CD4-positive, alpha-beta T cell (primary cell): ENCODE measurements at regions not wholly inside any gene's neighbourhood (a gene's known extent, or its start where the extent isn't known, plus 50 kb on each side); places are given as distances from the start of the nearest gene placed in this dataset.

Source experiments
- ATAC-seq: fragments of 200-7000 bp; cut with Tn5 transposase; one replicate; pipeline ENCODE4 v1.10.0; 2022; ENCODE audit warnings: mild to moderate bottlenecking; ENCODE audit not compliant: poor library complexity
- CTCF ChIA-PET: fragments of 350-600 bp; sonication (Branson Sonifier 250); formaldehyde crosslinking; loops from one replicate; lab custom pipeline; 2021; ENCODE audit warnings: antibody characterized with exemption, inconsistent platforms; lab: Charles Lee
- POLR2A ChIA-PET: fragments of 350-600 bp; sonication (Branson Sonifier 250); formaldehyde crosslinking; loops from one replicate; lab custom pipeline; 2021; ENCODE audit warnings: antibody characterized with exemption, inconsistent platforms; lab: Charles Lee
- DNase-seq, 14 experiments: peaks; one replicate each; pipeline ENCODE4 v3.0.0-alpha.2; 2013 to 2020; ENCODE audit warnings: mixed read lengths in 2 of 14
- H3K27ac ChIP-seq, 2 donors: one replicate each; pipeline versions ENCODE4 v1.5.1 to v1.7.0; 2013; ENCODE audit warnings: low read length in 2 of 2, low read depth in 1 of 2, mild to moderate bottlenecking in 1 of 2
- H3K27me3 ChIP-seq, 2 experiments: 1 replicate in 1 of 2; 2 replicates in 1 of 2; pipeline versions ENCODE4 v1.6.1 to v1.7.0; 2013; ENCODE audit warnings: low read length in 2 of 2, control low read depth in 1 of 2, mild to moderate bottlenecking in 1 of 2, moderate library complexity in 1 of 2; ENCODE audit not compliant: insufficient read depth in 2 of 2, control insufficient read depth in 1 of 2
- H3K36me3 ChIP-seq: one replicate; pipeline ENCODE4 v1.6.1; 2013; ENCODE audit warnings: low read length, control low read depth; ENCODE audit not compliant: insufficient read depth
- H3K4me1 ChIP-seq: one replicate; pipeline ENCODE4 v1.6.1; 2013; ENCODE audit warnings: low read length, control low read depth; ENCODE audit not compliant: insufficient read depth
- H3K4me3 ChIP-seq: one replicate; pipeline ENCODE4 v1.5.1; 2013; ENCODE audit warnings: mild to moderate bottlenecking, low read length, moderate library complexity
- H3K9me3 ChIP-seq, 2 experiments: 1 replicate in 1 of 2; 2 replicates in 1 of 2; pipeline versions ENCODE4 v1.6.1 to v1.7.0; 2013; ENCODE audit warnings: low read length in 2 of 2, mild to moderate bottlenecking in 2 of 2, control low read depth in 1 of 2, moderate library complexity in 1 of 2; ENCODE audit not compliant: control insufficient read depth in 1 of 2, insufficient read depth in 1 of 2
- H3K27ac Mint-ChIP-seq: one replicate; pipeline ENCODE4 v1.8.0; 2020; ENCODE audit warnings: mixed read lengths
- H3K27me3 Mint-ChIP-seq: one replicate; pipeline ENCODE4 v1.8.0; 2021; ENCODE audit warnings: mixed read lengths
- H3K36me3 Mint-ChIP-seq: one replicate; pipeline ENCODE4 v1.8.0; 2021; ENCODE audit warnings: low read depth, mixed read lengths
- H3K4me1 Mint-ChIP-seq: one replicate; pipeline ENCODE4 v1.8.0; 2021; ENCODE audit warnings: low read depth, mixed read lengths
- H3K4me3 Mint-ChIP-seq: one replicate; pipeline ENCODE4 v1.8.0; 2020; ENCODE audit warnings: mild to moderate bottlenecking, mixed read lengths
- H3K9me3 Mint-ChIP-seq: one replicate; pipeline ENCODE4 v1.8.0; 2020; ENCODE audit warnings: mixed read lengths
- intact Hi-C, 2 experiments: fragments of 100-400 bp; cut with DNase I in 1 of 2; cut with micrococcal nuclease in 1 of 2; formaldehyde crosslinking; loops; one replicate each; pipeline versions ENCODE4 v1.15.1 to v1.9.0; 2023 to 2025; cut with DNase I, micrococcal nuclease
- TF ChIP-seq, protein P1 (sequence below): fragments of 200-600 bp; IDR thresholded peaks from one replicate; pipeline ENCODE4 v1.8.0; 2022; ENCODE audit warnings: antibody characterized with exemption, mild to moderate bottlenecking

DNA sequence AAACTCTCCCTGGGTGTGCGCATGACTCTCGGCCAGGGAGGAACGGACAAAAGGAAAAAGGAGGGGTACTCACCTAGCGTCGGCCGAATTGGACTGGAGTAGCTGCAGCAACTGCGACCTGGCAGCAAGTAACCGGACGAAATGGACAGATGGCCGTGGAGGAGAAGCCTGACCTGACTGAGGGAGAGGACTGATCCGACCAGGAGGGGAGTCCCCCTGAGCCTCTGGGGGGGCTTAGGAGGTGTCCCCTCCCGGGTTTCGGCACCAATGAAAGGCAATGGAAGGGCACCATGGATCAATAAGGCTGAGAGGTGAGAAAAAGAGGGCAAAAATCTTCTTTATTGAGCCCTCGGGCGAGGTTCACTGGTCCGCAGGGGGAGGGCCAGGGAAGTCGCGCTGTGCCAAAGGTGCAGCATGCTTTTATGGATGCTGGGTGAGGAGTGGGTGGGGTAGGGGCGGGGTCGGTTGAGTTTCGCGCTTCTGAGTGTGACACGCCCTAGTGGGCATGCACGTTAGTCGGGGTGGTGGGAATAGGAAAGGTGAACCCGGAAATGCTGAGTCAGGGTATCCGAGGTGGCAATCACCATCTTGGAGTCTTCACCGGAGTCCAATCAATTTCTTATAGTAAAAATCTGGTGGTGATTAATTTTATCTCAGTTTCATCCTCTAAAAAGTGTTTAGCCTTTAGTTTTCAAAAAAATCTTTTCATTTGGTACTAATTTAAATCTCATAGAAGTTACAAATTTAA, 638.5 kb upstream of the DPP6 start:
- Mint-ChIP-seq H3K27ac (no peak overlapping the region), H3K9me3 (peaks cover 19% of the 10 kb centered on the region), H3K36me3 (no peaks in the 10 kb centered on the region), H3K4me3 (no peak overlapping the region), H3K4me1 (no peaks in the 10 kb centered on the region), H3K27me3 (no peaks in the 10 kb centered on the region)
- Histone ChIP-seq H3K4me3 (no peak overlapping the region), H3K27me3 (no peaks in the 10 kb centered on the region), H3K36me3 (no peaks in the 10 kb centered on the region), H3K27ac (no peak overlapping the region), H3K4me1 (no peaks in the 10 kb centered on the region), H3K9me3 (peaks cover 0 to 29% of the 10 kb centered on the region in 2 experiments)
- TF ChIP-seq, protein P1, sequence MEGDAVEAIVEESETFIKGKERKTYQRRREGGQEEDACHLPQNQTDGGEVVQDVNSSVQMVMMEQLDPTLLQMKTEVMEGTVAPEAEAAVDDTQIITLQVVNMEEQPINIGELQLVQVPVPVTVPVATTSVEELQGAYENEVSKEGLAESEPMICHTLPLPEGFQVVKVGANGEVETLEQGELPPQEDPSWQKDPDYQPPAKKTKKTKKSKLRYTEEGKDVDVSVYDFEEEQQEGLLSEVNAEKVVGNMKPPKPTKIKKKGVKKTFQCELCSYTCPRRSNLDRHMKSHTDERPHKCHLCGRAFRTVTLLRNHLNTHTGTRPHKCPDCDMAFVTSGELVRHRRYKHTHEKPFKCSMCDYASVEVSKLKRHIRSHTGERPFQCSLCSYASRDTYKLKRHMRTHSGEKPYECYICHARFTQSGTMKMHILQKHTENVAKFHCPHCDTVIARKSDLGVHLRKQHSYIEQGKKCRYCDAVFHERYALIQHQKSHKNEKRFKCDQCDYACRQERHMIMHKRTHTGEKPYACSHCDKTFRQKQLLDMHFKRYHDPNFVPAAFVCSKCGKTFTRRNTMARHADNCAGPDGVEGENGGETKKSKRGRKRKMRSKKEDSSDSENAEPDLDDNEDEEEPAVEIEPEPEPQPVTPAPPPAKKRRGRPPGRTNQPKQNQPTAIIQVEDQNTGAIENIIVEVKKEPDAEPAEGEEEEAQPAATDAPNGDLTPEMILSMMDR = no peak
- POLR2A ChIA-PET = no interaction called here
- ATAC-seq = no peak
- intact Hi-C loops = no loop called here
- no peak for DNase-seq
- CTCF ChIA-PET = no interaction called here

DNA sequence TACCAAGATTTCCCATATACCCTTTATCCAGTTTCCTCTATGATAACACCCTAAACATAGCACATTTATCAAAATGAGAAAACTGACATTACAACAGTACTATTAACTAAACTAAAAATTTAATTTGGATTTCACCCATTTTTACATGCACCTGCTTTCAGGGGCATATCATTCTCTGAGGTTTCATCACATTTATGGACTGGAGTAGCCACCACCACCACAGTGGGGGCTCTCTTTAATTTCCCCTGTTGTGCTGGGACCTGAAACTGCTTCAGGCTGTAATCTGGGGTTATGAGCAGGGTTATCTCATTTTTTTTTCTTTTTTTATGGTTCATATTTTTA, 637.9 kb upstream of the DPP6 start:
- ChIA-PET CTCF (no interaction called here), POLR2A (no interaction called here)
- no peaks in the 10 kb centered on the region for H3K27me3 ChIP-seq
- intact Hi-C loops = no loop called here
- H3K36me3 ChIP-seq = no peaks in the 10 kb centered on the region
- Mint-ChIP-seq H3K4me3 (no peak overlapping the region), H3K27me3 (no peaks in the 10 kb centered on the region), H3K27ac (no peak overlapping the region), H3K36me3 (no peaks in the 10 kb centered on the region), H3K4me1 (no peaks in the 10 kb centered on the region), H3K9me3 (peaks cover 19% of the 10 kb centered on the region)
- H3K9me3 ChIP-seq = peaks cover 0 to 29% of the 10 kb centered on the region in 2 experiments
- H3K4me1 ChIP-seq = no peaks in the 10 kb centered on the region
- DNase-seq = no peak
- no peak for ATAC-seq
- no peak overlapping the region for H3K4me3 ChIP-seq
- no peak overlapping the region for H3K27ac ChIP-seq
- TF ChIP-seq, protein P1 = no peak

DNA sequence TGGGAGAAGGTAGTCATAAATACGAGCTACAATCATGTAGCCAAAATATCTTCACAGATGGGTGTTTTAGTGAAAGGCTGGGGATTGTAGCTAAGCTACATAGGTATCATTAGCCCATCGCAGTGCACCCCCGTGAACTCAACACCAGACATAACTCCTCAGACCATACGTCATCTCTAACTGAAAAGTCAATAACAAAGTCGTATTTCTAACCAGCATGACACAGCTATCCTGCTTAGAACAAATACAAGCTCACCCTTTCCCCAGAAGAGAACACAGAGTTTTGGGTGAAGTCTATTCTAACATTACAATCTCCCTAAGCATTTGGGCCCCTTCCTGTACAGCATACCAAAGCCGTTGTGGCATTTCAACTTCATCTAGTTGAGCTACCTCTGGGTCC, 636.6 kb upstream of the DPP6 start:
- intact Hi-C loops = no loop called here
- Histone ChIP-seq H3K36me3 (no peaks in the 10 kb centered on the region), H3K9me3 (peaks cover 0 to 27% of the 10 kb centered on the region in 2 experiments), H3K27me3 (no peaks in the 10 kb centered on the region), H3K27ac (no peak overlapping the region), H3K4me1 (no peaks in the 10 kb centered on the region), H3K4me3 (no peak overlapping the region)
- no peaks in the 10 kb centered on the region for H3K36me3 Mint-ChIP-seq
- no peaks in the 10 kb centered on the region for H3K4me1 Mint-ChIP-seq
- TF ChIP-seq, protein P1 = no peak
- ATAC-seq = no peak
- ChIA-PET CTCF (interaction anchor here (0.6 kb wide), 1 partner anchor 942 kb away, joined by 5 read pairs; no protein-coding TSS in a partner anchor), POLR2A (no interaction called here)
- no peak for DNase-seq
- no peak overlapping the region for H3K4me3 Mint-ChIP-seq
- H3K27me3 Mint-ChIP-seq = no peaks in the 10 kb centered on the region
- no peak overlapping the region for H3K27ac Mint-ChIP-seq
- peaks cover 14% of the 10 kb centered on the region for H3K9me3 Mint-ChIP-seq
